OCI-LY1 (cell line): ENCODE measurements at regions not wholly inside any gene's neighbourhood (a gene's known extent, or its start where the extent isn't known, plus 50 kb on each side); places are given as distances from the start of the nearest gene placed in this dataset.

Experiments used
- CTCF ChIP-seq: fragments of 200-600 bp; sonication (generic), shearing (Covaris generic); IDR thresholded peaks from 2 replicates; pipeline ENCODE4 v1.5.1; 2017; ENCODE audit warnings: mild to moderate bottlenecking, antibody characterized with exemption, low read length, moderate library complexity, mixed read lengths
- EZH2 ChIP-seq: fragments of 200-600 bp; sonication (generic), shearing (Covaris generic); IDR thresholded peaks from 2 replicates; pipeline ENCODE4 v1.8.0; 2017; ENCODE audit warnings: borderline replicate concordance, mixed run types, mild to moderate bottlenecking, antibody characterized with exemption, low read length, moderate library complexity, mixed read lengths

- TF ChIP-seq CTCF, result no peak
- no peak for TF ChIP-seq EZH2
Measured at GRCh38 chr3:81161851-81162250, 599.6 kb downstream of the GBE1 start.
